Hepatocyte (in vitro differentiated cells): ENCODE measurements at regions not wholly inside any gene's neighbourhood (a gene's known extent, or its start where the extent isn't known, plus 50 kb on each side); places are given as distances from the start of the nearest gene placed in this dataset.

Source experiments
- DNase-seq: peaks from one replicate; pipeline ENCODE4 v3.0.0-alpha.2; 2016; ENCODE audit warnings: low spot score
- H2AFZ ChIP-seq: fragments of 200-600 bp; sonication (generic); 2 replicates; pipeline ENCODE4 v1.6.0; 2016; ENCODE audit warnings: antibody characterized with exemption, mild to moderate bottlenecking
- H3K27ac ChIP-seq: fragments of 200-600 bp; sonication (generic); 2 replicates; pipeline ENCODE4 v1.5.1; 2016; ENCODE audit warnings: mild to moderate bottlenecking
- H3K27me3 ChIP-seq: fragments of 200-600 bp; sonication (generic); 2 replicates; pipeline ENCODE4 v1.6.1; 2016
- H3K36me3 ChIP-seq: fragments of 200-600 bp; sonication (generic); replicated peaks from 2 replicates; pipeline ENCODE4 v1.5.1; 2016; ENCODE audit warnings: low read depth; ENCODE audit not compliant: insufficient read depth
- H3K4me1 ChIP-seq: fragments of 200-600 bp; sonication (generic); 2 replicates; pipeline ENCODE4 v1.5.1; 2016; ENCODE audit warnings: mild to moderate bottlenecking, moderate library complexity; ENCODE audit not compliant: insufficient read depth
- H3K4me2 ChIP-seq: fragments of 200-600 bp; sonication (generic); 2 replicates; pipeline ENCODE4 v1.6.0; 2016
- H3K4me3 ChIP-seq: fragments of 200-600 bp; sonication (generic); 2 replicates; pipeline ENCODE4 v1.5.1; 2016; ENCODE audit warnings: mild to moderate bottlenecking
- H3K79me2 ChIP-seq: fragments of 200-600 bp; sonication (generic); 2 replicates; pipeline ENCODE4 v1.6.0; 2017; ENCODE audit warnings: mild to moderate bottlenecking
- H3K9me2 ChIP-seq: fragments of 200-600 bp; sonication (generic); replicated peaks from 2 replicates; pipeline ENCODE4 v1.6.0; 2017; ENCODE audit warnings: mild to moderate bottlenecking; ENCODE audit not compliant: insufficient read depth
- H3K9me3 ChIP-seq: fragments of 200-600 bp; sonication (generic); 2 replicates; pipeline ENCODE4 v1.5.1; 2016; ENCODE audit warnings: low read depth, mild to moderate bottlenecking
- H4K20me1 ChIP-seq: fragments of 200-600 bp; sonication (generic); 2 replicates; pipeline ENCODE4 v1.6.0; 2016; ENCODE audit warnings: mild to moderate bottlenecking; ENCODE audit not compliant: insufficient read depth, poor library complexity, severe bottlenecking
- CTCF ChIP-seq: fragments of 200-600 bp; sonication (generic); IDR thresholded peaks from 2 replicates; pipeline ENCODE4 v1.5.1; 2016; ENCODE audit warnings: antibody characterized with exemption, mild to moderate bottlenecking; ENCODE audit not compliant: poor library complexity
- EZH2 ChIP-seq: fragments of 200-600 bp; sonication (generic); IDR thresholded peaks from 2 replicates; pipeline ENCODE4 v1.6.1; 2016; ENCODE audit warnings: antibody characterized with exemption, mild to moderate bottlenecking, borderline replicate concordance
- EZH2phosphoT487 ChIP-seq: fragments of 200-600 bp; sonication (generic); IDR thresholded peaks from one replicate; pipeline ENCODE4 v1.6.1; 2018; ENCODE audit warnings: antibody characterized with exemption, mild to moderate bottlenecking, low read depth, moderate library complexity; ENCODE audit not compliant: unreplicated experiment, severe bottlenecking
- WGBS: methylation state at CpG from one replicate; pipeline ENCODE4 v1.1.6; 2016; ENCODE audit warnings: low lambda C conversion rate; ENCODE audit errors: missing lambda C conversion rate; 5-methylcytosine and 5-hydroxymethylcytosine counted together

GRCh38 chr3:80470433-80470832 lies 702.6 kb upstream of the ROBO1 start:
- Histone ChIP-seq H3K27ac (no peak overlapping the region), H3K79me2 (no peaks in the 10 kb centered on the region), H3K4me3 (no peak overlapping the region), H3K9me2 (no peaks in the 10 kb centered on the region), H3K36me3 (no peaks in the 10 kb centered on the region), H3K9me3 (no peaks in the 10 kb centered on the region), H2AFZ (no peak overlapping the region), H3K27me3 (no peaks in the 10 kb centered on the region), H3K4me1 (no peaks in the 10 kb centered on the region), H3K4me2 (no peak overlapping the region), H4K20me1 (no peaks in the 10 kb centered on the region)
- TF ChIP-seq CTCF (no peak), EZH2 (no peak), EZH2phosphoT487 (no peak)
- no peak for DNase-seq
- WGBS = 77% methylated on average over 2 of the region's 2 CpGs

- no peaks in the 10 kb centered on the region for H3K9me2 ChIP-seq
- H3K79me2 ChIP-seq = no peaks in the 10 kb centered on the region
- DNase-seq = no peak
- WGBS = 97% methylated on average over 1 of the region's 1 CpG
- no peaks in the 10 kb centered on the region for H3K36me3 ChIP-seq
- H3K9me3 ChIP-seq = no peaks in the 10 kb centered on the region
- no peak overlapping the region for H3K27ac ChIP-seq
- H3K4me2 ChIP-seq = no peak overlapping the region
- H3K27me3 ChIP-seq = no peaks in the 10 kb centered on the region
- no peak for TF ChIP-seq EZH2phosphoT487
- TF ChIP-seq EZH2 = no peak
- no peak for TF ChIP-seq CTCF
- no peak overlapping the region for H3K4me3 ChIP-seq
- H2AFZ ChIP-seq = no peak overlapping the region
- H4K20me1 ChIP-seq = no peaks in the 10 kb centered on the region
- no peaks in the 10 kb centered on the region for H3K4me1 ChIP-seq
Observed at GRCh38 chr3:80465746-80466145, 697.9 kb upstream of the ROBO1 start.

- Histone ChIP-seq H3K4me3 (no peak overlapping the region), H3K9me2 (no peaks in the 10 kb centered on the region), H3K9me3 (no peaks in the 10 kb centered on the region), H3K36me3 (no peaks in the 10 kb centered on the region), H4K20me1 (no peaks in the 10 kb centered on the region), H2AFZ (no peak overlapping the region), H3K79me2 (no peaks in the 10 kb centered on the region), H3K4me1 (no peaks in the 10 kb centered on the region), H3K27me3 (no peaks in the 10 kb centered on the region), H3K4me2 (no peak overlapping the region), H3K27ac (no peak overlapping the region)
- TF ChIP-seq EZH2phosphoT487 (no peak), CTCF (no peak), EZH2 (no peak)
- no peak for DNase-seq
Observed at GRCh38 chr3:80451393-80451792, 683.6 kb upstream of the ROBO1 start.

- H3K36me3 ChIP-seq = no peaks in the 10 kb centered on the region
- H3K4me2 ChIP-seq = no peak overlapping the region
- TF ChIP-seq CTCF (no peak), EZH2 (no peak)
- no peaks in the 10 kb centered on the region for H3K4me1 ChIP-seq
- H3K27me3 ChIP-seq = no peaks in the 10 kb centered on the region
- no peaks in the 10 kb centered on the region for H4K20me1 ChIP-seq
- H2AFZ ChIP-seq = no peak overlapping the region
- WGBS = 62% methylated on average over 5 of the region's 5 CpGs
- no peaks in the 10 kb centered on the region for H3K79me2 ChIP-seq
- no peak overlapping the region for H3K27ac ChIP-seq
- no peaks in the 10 kb centered on the region for H3K9me2 ChIP-seq
- H3K4me3 ChIP-seq = no peak overlapping the region
- H3K9me3 ChIP-seq = no peaks in the 10 kb centered on the region
- no peak for DNase-seq
Observed at GRCh38 chr3:80445641-80446040, 677.8 kb upstream of the ROBO1 start.
